Astrocyte (in vitro differentiated cells and primary cell): ENCODE measurements at regions not wholly inside any gene's neighbourhood (a gene's known extent, or its start where the extent isn't known, plus 50 kb on each side); places are given as distances from the start of the nearest gene placed in this dataset.

Experiments used
- EZH2 ChIP-seq: IDR thresholded peaks from 2 replicates; pipeline ENCODE4 v1.6.1; 2012; ENCODE audit warnings: mild to moderate bottlenecking, low read length, inconsistent platforms; ENCODE audit not compliant: insufficient read depth
- TF ChIP-seq, protein P1 (sequence below): IDR thresholded peaks from 2 replicates; pipeline ENCODE4 v1.5.1; 2011; ENCODE audit warnings: low read depth, mild to moderate bottlenecking, inconsistent platforms, low read length, moderate library complexity; ENCODE audit not compliant: insufficient read depth

DNA sequence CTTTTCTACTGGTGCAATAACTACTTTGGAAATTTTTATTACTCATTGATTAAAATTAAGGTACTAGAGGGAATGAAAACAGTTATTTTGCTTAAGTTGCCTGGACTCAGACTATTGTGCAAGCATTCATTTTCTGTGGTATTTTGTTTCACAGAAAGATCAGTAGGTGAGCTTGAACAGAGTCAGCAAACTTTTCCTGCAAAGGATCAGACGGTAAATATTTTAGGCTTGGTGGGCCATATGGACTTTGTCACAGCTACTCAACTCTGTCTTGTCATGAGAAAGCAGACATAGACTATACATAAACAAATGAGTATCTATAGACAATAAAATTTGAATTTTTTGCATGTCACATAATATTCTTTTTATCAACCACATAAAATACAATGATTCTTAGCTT is 1036.4 kb downstream of the NR2F1-AS1 start:
- TF ChIP-seq, protein P1, sequence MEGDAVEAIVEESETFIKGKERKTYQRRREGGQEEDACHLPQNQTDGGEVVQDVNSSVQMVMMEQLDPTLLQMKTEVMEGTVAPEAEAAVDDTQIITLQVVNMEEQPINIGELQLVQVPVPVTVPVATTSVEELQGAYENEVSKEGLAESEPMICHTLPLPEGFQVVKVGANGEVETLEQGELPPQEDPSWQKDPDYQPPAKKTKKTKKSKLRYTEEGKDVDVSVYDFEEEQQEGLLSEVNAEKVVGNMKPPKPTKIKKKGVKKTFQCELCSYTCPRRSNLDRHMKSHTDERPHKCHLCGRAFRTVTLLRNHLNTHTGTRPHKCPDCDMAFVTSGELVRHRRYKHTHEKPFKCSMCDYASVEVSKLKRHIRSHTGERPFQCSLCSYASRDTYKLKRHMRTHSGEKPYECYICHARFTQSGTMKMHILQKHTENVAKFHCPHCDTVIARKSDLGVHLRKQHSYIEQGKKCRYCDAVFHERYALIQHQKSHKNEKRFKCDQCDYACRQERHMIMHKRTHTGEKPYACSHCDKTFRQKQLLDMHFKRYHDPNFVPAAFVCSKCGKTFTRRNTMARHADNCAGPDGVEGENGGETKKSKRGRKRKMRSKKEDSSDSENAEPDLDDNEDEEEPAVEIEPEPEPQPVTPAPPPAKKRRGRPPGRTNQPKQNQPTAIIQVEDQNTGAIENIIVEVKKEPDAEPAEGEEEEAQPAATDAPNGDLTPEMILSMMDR, result no peak
- TF ChIP-seq EZH2, result no peak
